ENCODE measurements at regions not wholly inside any gene's neighbourhood (a gene's known extent, or its start where the extent isn't known, plus 50 kb on each side); places are given as distances from the start of the nearest gene placed in this dataset.

GRCh38 chr13:73138276-73138637 lies 79.5 kb downstream of the KLF5 start:
- no peak for TF ChIP-seq CTCF (IDR thresholded peaks at IDR 0.05)
- H3K9me3 Mint-ChIP-seq = no peaks in the 10 kb centered on the region
- DNase-seq (no peak), ATAC-seq (ENCODE audit: poor library complexity) (no peak)
- Histone ChIP-seq H3K27ac (ENCODE audit: low read depth in 1 of 2, low read length in 2 of 2) (no peak overlapping the region), H3K9me3 (ENCODE audit: control insufficient read depth in 1 of 2, insufficient read depth in 1 of 2, low read length in 2 of 2) (no peaks in the 10 kb centered on the region), H3K4me3 (ENCODE audit: low read length) (no peak overlapping the region), H3K36me3 (ENCODE audit: insufficient read depth, low read length) (no peaks in the 10 kb centered on the region), H3K27me3 (ENCODE audit: control insufficient read depth in 1 of 2, insufficient read depth in 2 of 2, low read length in 2 of 2) (no peaks in the 10 kb centered on the region), H3K4me1 (ENCODE audit: insufficient read depth, low read length) (no peaks in the 10 kb centered on the region)
- no peaks in the 10 kb centered on the region for H3K27me3 Mint-ChIP-seq
- ChIA-PET POLR2A (no interaction called here), CTCF (no interaction called here)
- intact Hi-C loops (cut with DNase I, micrococcal nuclease) = no loop called here
- H3K27ac Mint-ChIP-seq = no peak overlapping the region
- no peaks in the 10 kb centered on the region for H3K4me1 Mint-ChIP-seq (ENCODE audit: low read depth)
- H3K4me3 Mint-ChIP-seq = no peak overlapping the region
- no peaks in the 10 kb centered on the region for H3K36me3 Mint-ChIP-seq (ENCODE audit: low read depth)

DNA sequence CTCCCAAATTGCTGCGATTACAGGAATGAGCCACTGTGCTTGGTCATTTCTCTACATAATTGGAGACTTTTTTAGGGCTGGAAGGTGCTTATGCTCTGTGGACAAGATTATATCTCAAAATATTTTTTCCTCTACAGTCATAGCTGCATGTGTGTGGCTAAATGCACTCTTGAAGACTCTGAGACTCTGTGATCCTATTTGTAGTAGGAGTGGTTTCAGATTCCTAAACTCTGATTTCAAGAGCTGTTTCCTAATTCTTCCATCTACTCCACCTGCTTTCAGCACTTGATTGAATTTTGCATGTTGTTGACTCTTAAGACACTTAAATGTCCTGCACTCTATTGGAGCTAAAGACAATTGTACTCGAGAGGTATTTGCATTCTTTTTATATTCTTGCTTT lies 78.0 kb downstream of the KLF5 start:
- no peak for DNase-seq
- Histone ChIP-seq H3K27me3 (ENCODE audit: control insufficient read depth in 1 of 2, insufficient read depth in 2 of 2, low read length in 2 of 2) (no peaks in the 10 kb centered on the region), H3K4me3 (ENCODE audit: low read length) (no peak overlapping the region), H3K4me1 (ENCODE audit: insufficient read depth, low read length) (no peaks in the 10 kb centered on the region), H3K27ac (ENCODE audit: low read depth in 1 of 2, low read length in 2 of 2) (no peak overlapping the region), H3K36me3 (ENCODE audit: insufficient read depth, low read length) (no peaks in the 10 kb centered on the region), H3K9me3 (ENCODE audit: control insufficient read depth in 1 of 2, insufficient read depth in 1 of 2, low read length in 2 of 2) (no peaks in the 10 kb centered on the region)
- POLR2A ChIA-PET = no interaction called here
- no peak for ATAC-seq (ENCODE audit: poor library complexity)
- Mint-ChIP-seq H3K36me3 (ENCODE audit: low read depth) (no peaks in the 10 kb centered on the region), H3K27ac (no peak overlapping the region), H3K4me1 (ENCODE audit: low read depth) (no peaks in the 10 kb centered on the region), H3K27me3 (no peaks in the 10 kb centered on the region), H3K9me3 (no peaks in the 10 kb centered on the region), H3K4me3 (no peak overlapping the region)
- TF ChIP-seq CTCF (IDR thresholded peaks at IDR 0.05) = no peak
- intact Hi-C loops (cut with DNase I, micrococcal nuclease) = no loop called here
- CTCF ChIA-PET = no interaction called here

- Mint-ChIP-seq H3K4me3 (no peak overlapping the region), H3K4me1 (ENCODE audit: low read depth) (no peaks in the 10 kb centered on the region), H3K27ac (no peak overlapping the region), H3K9me3 (no peaks in the 10 kb centered on the region), H3K36me3 (ENCODE audit: low read depth) (no peaks in the 10 kb centered on the region), H3K27me3 (no peaks in the 10 kb centered on the region)
- Histone ChIP-seq H3K4me1 (ENCODE audit: insufficient read depth, low read length) (no peaks in the 10 kb centered on the region), H3K9me3 (ENCODE audit: control insufficient read depth in 1 of 2, insufficient read depth in 1 of 2, low read length in 2 of 2) (no peaks in the 10 kb centered on the region), H3K36me3 (ENCODE audit: insufficient read depth, low read length) (no peaks in the 10 kb centered on the region), H3K27ac (ENCODE audit: low read depth in 1 of 2, low read length in 2 of 2) (no peak overlapping the region), H3K27me3 (ENCODE audit: control insufficient read depth in 1 of 2, insufficient read depth in 2 of 2, low read length in 2 of 2) (no peaks in the 10 kb centered on the region), H3K4me3 (ENCODE audit: low read length) (no peak overlapping the region)
- no peak for ATAC-seq (ENCODE audit: poor library complexity)
- CTCF ChIA-PET = no interaction called here
- POLR2A ChIA-PET = no interaction called here
- intact Hi-C loops (cut with DNase I, micrococcal nuclease) = no loop called here
- no peak for TF ChIP-seq CTCF (IDR thresholded peaks at IDR 0.05)
- no peak for DNase-seq
These were observed 74.7 kb downstream of the KLF5 start for GRCh38 chr13:73133531-73133930.
